ENCODE measurements at regions not wholly inside any gene's neighbourhood (a gene's known extent, or its start where the extent isn't known, plus 50 kb on each side); places are given as distances from the start of the nearest gene placed in this dataset.
"Not testable (repeated sequence)": the region's sequence is repeated elsewhere in the genome, so short reads cannot be mapped to it uniquely, and the experiment has no call there.

DNA sequence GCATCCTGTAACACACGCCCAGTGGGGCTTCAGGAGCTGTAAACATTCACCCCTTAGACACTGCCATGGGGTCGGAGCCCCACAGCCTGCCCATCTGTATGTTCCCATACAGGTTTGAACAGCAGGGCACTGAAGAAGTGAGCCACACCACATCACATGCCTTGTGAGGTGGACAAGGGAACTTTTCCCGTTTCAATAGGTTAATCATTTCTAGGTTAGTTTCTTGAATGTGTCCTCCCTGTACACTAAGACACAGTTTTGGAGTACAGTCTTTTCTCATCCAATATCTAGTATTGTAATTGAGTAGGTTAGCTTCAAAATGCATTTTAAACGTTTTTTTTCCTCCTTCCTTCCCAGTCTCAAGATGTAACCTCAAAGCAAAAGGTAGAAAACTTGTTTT lies 700.2 kb upstream of the PCDH20 start:
- ATAC-seq (no peak), DNase-seq (ENCODE audit: missing footprints) (peak; percentile 20)
- intact Hi-C loops (cut with DNase I): no loop called here

GRCh38 chr13:62113179-62113578 lies 697.5 kb upstream of the PCDH20 start:
- no peak for ATAC-seq
- no peak for DNase-seq (ENCODE audit: missing footprints)
- intact Hi-C loops (cut with DNase I): no loop called here

DNA sequence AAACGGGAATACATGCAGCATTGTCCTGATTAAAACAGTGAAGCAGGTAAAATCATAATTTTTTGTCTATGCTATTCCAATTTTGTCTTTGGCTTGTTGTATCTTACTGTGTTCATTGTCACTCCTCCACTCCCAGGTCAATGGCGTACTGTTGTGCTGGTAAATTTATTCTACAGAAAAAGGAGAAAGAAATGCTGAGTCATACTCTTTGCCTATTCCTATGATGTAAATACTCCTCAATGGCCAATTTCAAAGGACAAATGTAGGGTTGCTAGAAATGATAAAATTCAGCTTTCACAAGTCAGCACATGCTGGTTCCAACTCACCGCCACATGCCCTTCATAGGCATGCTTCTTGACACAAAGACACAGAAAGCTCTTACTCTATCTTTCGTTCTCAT lies 694.4 kb upstream of the PCDH20 start:
- intact Hi-C loops (cut with DNase I): no loop called here
- ATAC-seq: no peak
- DNase-seq (ENCODE audit: missing footprints): no peak

- ATAC-seq; intact Hi-C loops (cut with DNase I); DNase-seq (ENCODE audit: missing footprints): not testable (repeated sequence)
Measured at GRCh38 chr13:62104136-62104535, 688.5 kb upstream of the PCDH20 start.

DNA sequence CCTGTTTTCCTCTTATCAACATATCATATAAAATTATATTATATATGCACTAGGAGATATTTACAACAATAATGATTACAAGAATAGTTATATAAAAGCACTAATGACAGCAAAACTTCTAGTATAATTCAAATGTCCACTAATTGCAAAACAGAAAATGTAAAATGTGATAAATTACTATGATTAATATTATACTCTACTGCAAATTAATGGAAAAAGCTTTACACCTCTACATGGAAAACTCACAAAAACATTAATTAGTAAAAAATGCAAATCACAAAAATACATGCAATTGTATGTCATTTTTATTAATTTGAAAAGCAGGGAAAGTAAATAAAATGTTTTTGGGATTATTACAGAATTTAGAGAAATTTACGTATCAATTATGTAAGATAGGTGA lies 681.0 kb upstream of the PCDH20 start:
- DNase-seq (ENCODE audit: missing footprints) (no peak), ATAC-seq (no peak)
- intact Hi-C loops (cut with DNase I): no loop called here

DNA sequence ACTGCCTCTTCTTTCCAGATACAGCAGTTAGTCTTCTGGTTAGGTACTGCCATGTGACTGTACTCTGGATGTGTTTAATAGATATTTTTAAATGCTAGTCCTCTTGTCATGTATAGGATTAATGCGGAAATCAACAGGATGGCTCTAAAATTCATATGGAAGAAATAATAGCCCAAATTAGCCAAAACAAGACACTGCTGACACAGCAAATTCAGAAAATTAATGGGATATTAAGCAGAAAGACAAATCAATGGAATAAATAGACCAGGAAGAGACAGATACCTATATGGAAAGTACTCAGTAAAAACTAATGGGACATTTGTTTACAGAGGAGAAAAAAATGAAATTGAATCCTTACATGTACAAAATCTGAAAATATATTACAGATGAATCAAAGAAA lies 679.3 kb upstream of the PCDH20 start:
- DNase-seq (ENCODE audit: missing footprints) (no peak), ATAC-seq (no peak)
- intact Hi-C loops (cut with DNase I): no loop called here

DNA sequence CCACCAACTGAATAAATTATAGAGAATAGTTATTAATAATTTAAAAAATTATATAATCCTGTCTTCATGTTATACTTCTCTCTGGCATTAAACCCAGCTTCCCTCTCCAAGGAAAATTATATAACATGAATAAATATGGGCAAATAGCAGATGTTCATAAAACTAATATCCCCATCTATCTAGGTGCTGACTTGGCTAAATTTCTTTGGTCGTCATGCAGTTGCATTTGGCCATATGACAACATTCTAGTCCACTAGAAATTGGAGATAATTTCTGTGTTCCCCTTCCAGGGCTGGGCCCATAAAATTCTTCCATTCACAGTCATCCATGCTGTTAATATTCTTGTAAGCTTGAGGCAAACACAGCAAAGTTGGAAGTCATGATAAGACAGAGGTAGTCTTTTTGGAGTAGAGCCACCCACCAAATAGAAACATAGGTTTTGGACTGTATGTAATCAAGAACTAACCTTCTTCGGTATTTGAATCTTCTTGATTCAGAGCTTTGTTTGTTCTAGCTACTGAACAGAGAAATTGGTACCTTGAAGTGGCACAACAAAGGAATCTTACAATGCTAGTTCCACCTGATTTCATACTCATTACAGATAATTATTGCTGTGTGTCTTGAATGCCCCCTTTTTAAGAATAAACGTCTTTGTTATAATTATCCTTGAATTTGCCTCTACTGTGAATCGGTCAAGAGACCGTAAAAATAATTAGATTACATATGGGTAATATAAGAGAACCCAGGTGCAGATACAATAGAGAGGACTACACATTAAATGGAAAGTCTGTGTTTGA lies 678.5 kb upstream of the PCDH20 start:
- intact Hi-C loops (cut with DNase I): no loop called here
- ATAC-seq (no peak), DNase-seq (ENCODE audit: missing footprints) (no peak)

DNA sequence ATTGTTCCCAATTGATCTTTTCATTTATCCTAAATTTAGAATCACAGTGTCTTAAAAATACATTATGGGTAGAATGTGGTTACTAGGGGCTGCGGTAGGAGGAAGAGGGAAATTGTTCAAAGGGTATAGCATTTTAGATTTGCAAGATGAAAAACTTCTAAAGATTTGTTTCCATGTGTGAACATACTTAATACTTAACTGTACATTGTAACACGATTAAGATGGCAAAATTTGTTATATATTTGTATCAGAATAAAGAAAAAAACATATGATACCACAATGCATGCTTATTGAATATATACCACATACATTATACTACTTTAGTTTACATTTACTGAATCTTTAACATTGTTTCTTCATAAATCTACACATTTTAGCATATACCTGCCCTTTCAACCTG lies 677.3 kb upstream of the PCDH20 start:
- ATAC-seq (no peak), DNase-seq (ENCODE audit: missing footprints) (no peak)
- intact Hi-C loops (cut with DNase I): no loop called here

DNA sequence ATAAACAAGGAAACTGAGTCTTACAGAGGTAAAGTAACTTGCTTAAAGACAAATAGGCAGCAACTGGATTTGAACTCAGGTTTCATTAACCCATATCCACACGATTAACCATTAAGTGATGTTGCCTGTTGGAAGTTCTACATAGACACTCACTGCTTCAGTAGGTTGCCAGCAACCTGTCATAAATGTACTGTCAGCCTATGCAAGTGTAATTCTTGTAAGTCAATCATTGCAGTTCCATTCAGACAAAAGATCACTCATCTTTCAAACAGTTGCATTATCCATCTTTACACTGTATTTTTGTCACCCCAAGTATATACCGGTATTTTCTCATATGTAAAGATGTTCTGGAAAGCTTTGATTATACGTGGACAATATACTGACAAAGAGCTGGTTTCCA lies 676.9 kb upstream of the PCDH20 start:
- ATAC-seq (no peak), DNase-seq (ENCODE audit: missing footprints) (no peak)
- intact Hi-C loops (cut with DNase I): no loop called here

- DNase-seq (ENCODE audit: missing footprints) (no peak), ATAC-seq (no peak)
- intact Hi-C loops (cut with DNase I): no loop called here
Measured at GRCh38 chr13:62088165-62088564, 672.5 kb upstream of the PCDH20 start.

DNA sequence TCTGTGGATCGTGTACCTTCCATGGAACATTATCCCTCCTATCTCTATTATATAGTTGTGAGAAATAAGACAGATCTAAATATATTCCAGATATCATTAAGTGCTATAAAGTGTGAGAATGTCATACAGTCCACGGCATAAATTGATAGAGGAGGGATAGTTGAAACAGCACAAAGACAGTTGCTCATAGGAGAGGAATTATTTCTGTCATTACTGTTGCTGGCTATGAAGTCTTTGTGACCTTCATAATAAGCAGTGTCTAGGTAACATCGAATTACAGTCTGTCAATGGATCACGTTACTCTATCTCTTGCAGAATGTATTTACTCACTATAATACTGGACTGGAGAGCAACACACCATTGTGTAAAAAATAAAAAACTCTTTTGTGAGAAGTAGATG lies 671.5 kb upstream of the PCDH20 start:
- no peak for ATAC-seq
- DNase-seq (ENCODE audit: missing footprints): no peak
- intact Hi-C loops (cut with DNase I): no loop called here

GRCh38 chr13:62085337-62086229 lies 669.9 kb upstream of the PCDH20 start:
- DNase-seq (ENCODE audit: missing footprints) (no peak), ATAC-seq (no peak)
- intact Hi-C loops (cut with DNase I): no loop called here

DNA sequence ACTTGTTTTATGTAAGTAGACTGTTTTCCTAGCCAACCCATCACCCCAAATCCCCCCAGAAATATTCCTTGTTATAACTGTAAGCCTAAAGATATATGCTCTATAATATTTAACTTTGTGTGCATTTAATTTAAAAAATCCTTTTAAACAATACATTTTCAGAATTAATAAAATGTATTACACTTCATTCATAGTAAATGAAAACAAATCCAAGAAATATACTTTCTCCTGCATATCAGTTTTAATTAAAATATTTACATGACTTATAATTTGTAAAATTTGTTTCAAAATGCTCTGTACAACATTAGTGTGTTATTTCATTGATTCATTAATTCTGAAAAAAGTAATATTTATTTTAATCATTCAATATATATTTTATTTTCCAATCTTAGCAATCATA lies 669.1 kb upstream of the PCDH20 start:
- ATAC-seq: no peak

GRCh38 chr13:62067821-62068220 lies 652.2 kb upstream of the PCDH20 start:
- ATAC-seq: no peak
- DNase-seq (ENCODE audit: missing footprints): no peak
- intact Hi-C loops (cut with DNase I): no loop called here

More for the DNA sequence above, 669.1 kb upstream of the PCDH20 start:
- intact Hi-C loops (cut with DNase I): no loop called here
- no peak for DNase-seq (ENCODE audit: missing footprints)

GRCh38 chr13:62065016-62065415 lies 649.4 kb upstream of the PCDH20 start:
- DNase-seq (ENCODE audit: missing footprints) (no peak), ATAC-seq (no peak)
- intact Hi-C loops (cut with DNase I): no loop called here

DNA sequence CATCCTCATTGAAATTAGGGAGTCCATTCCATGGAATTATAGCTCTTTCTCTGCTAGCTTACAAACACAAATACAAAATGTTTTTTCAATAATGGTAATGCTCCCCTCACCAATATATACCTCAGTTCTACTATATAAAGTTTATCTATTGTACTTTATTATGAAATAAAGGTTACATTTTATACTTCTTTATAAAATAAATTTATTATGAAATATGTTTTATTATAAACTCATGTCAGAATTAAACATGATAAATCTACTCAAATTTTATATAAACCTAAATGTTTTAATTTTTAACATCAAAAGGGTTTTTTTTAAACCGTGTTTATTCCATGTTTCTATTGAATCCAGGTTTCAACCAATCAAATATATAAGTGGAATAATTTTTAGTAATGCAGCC lies 646.1 kb upstream of the PCDH20 start:
- intact Hi-C loops (cut with DNase I): no loop called here
- ATAC-seq (no peak), DNase-seq (ENCODE audit: missing footprints) (no peak)

DNA sequence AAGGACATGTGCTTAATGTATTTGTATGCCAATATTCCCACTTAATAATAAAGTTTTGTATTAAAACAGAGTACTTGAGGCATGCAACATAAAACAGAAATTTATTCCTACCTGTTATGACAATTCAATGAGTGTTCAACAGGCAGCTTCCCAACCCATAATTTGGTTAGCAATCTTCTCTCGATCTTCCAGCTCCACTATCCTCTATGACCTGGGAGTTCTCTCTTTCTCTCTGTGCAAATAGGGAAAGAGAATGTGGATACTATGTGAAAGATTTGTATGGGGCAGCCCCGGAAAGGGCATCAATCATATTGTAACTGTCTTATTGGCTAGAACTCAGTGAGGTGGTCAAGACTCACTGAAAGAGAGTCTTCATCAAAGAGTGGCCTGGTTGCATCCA lies 644.9 kb upstream of the PCDH20 start:
- intact Hi-C loops (cut with DNase I): no loop called here
- DNase-seq (ENCODE audit: missing footprints) (no peak), ATAC-seq (no peak)

DNA sequence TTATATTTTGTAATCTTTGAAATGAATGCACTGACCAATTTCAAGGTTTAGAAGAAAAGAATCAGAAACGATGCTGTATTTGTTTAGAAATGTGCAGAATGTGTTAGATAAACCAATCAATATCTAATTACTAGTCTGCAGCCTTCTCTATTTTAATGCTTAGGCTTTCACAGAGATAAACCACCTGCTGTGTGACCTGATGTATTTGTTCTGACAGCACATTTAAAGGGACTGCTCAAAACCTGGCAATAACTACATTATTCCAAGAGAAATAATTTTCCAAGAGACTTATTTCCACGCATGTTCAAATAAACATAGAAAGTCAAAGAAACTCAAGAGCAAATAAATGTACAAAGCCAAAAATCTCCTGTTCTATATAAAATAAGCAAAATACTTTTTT lies 641.6 kb upstream of the PCDH20 start:
- no peak for DNase-seq (ENCODE audit: missing footprints)
- no peak for ATAC-seq
- intact Hi-C loops (cut with DNase I): no loop called here

GRCh38 chr13:62049992-62050391 lies 634.3 kb upstream of the PCDH20 start:
- DNase-seq (ENCODE audit: missing footprints) (no peak), ATAC-seq (no peak)
- intact Hi-C loops (cut with DNase I): no loop called here

GRCh38 chr13:62046512-62046911 lies 630.9 kb upstream of the PCDH20 start:
- intact Hi-C loops (cut with DNase I): no loop called here
- ATAC-seq (no peak), DNase-seq (ENCODE audit: missing footprints) (no peak)

Measured in Right ventricle myocardium inferior (tissue), 1 donor.